GM13977 (cell line): ENCODE measurements at regions not wholly inside any gene's neighbourhood (a gene's known extent, or its start where the extent isn't known, plus 50 kb on each side); places are given as distances from the start of the nearest gene placed in this dataset.

Source experiments
- DNase-seq: peaks from one replicate; pipeline ENCODE4 v3.0.0; 2012; ENCODE audit warnings: low spot score
- CTCF ChIP-seq: IDR thresholded peaks from 2 replicates; pipeline ENCODE4 v1.5.1; 2012; ENCODE audit warnings: mild to moderate bottlenecking, control low read depth; ENCODE audit not compliant: insufficient read depth; ENCODE audit errors: extremely low read depth, missing control alignments
- in situ Hi-C: fragments of 300-500 bp; cut with MboI; formaldehyde crosslinking; loops from one replicate; pipeline ENCODE4 v1.12.0; 2022; ENCODE audit warnings: low sequenced_read_pairs, low pct_unique_long_range_greater_than_20kb, mixed read lengths, inconsistent platforms; ENCODE audit not compliant: unreplicated experiment

- DNase-seq, result no peak
- no peak for TF ChIP-seq CTCF
- in situ Hi-C loops, result no loop called here
Measured at GRCh38 chr2:76455910-76456309, 745.2 kb upstream of the GCFC2 start.

DNA sequence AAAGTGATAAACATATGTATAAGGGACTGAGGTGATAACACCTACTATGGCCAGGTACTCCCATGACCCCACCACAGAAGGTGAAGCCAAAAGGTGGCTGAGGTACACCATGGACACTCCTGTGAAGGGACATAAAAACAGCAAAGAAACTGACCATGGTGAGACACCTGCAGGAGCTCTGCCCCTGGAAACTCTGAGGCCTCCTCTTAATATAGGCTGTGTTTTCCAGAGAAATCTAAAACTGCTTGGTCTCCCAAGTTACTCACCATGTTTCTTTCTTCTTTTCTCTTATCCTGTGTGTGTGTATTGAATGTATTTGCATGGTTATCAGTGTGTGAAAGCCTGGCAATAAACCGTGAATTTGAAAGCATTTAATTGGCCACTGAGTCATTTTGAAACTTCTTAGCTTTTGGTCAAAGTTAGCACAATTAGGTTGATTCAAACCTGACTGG lies 739.3 kb upstream of the GCFC2 start:
- TF ChIP-seq CTCF, result no peak
- peak; percentile 8 for DNase-seq
- in situ Hi-C loops, result no loop called here

DNA sequence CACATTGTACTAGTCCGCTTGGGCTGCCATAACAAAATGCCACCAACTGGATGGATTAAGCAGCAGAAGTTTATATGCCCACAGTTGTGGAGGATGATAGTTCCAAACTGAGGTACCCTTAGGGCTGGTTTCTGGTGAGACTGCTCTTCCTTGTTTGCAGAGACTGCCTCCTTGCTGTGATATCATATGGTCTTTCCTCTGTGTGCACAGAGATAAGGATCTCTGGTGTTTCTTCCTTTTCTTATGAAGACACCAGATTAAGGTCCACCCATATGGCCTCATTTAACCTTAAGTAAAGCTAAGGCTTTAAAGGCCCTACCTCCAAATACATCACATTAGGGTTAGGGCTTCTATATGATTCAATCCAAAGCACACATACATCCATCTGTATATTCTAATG lies 738.2 kb upstream of the GCFC2 start:
- no peak for DNase-seq
- in situ Hi-C loops, result no loop called here
- TF ChIP-seq CTCF, result no peak

- DNase-seq, result no peak
- in situ Hi-C loops, result no loop called here
- TF ChIP-seq CTCF, result no peak
Measured at GRCh38 chr2:76447294-76447693, 736.6 kb upstream of the GCFC2 start.

- no peak for DNase-seq
- no peak for TF ChIP-seq CTCF
- in situ Hi-C loops, result no loop called here
Measured at GRCh38 chr2:76446872-76447271, 736.2 kb upstream of the GCFC2 start.

GRCh38 chr2:76445880-76446279 lies 735.2 kb upstream of the GCFC2 start:
- TF ChIP-seq CTCF, result no peak
- DNase-seq, result no peak
- in situ Hi-C loops, result no loop called here

DNA sequence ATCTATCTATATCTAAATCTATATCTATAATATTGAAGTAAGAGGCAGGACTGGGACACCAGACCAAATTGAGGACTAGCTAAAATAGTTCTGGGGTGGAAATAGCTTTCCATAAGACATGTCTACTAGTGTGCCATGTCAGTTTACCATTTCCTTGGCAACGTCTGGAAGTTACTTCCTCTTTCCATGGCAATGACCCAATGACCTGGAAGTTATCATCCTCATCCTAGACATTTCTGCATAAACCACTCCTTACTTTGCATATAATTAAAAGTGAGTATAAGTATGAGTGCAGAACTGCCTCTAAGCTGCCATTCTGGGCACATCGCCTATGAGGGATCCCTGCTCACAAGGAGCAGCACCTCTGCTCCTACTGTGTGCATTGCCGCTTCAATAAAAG lies 734.0 kb upstream of the GCFC2 start:
- in situ Hi-C loops, result no loop called here

More for the DNA sequence above, 734.0 kb upstream of the GCFC2 start:
- no peak for DNase-seq
- no peak for TF ChIP-seq CTCF
